H1 (cell line): ENCODE measurements at regions not wholly inside any gene's neighbourhood (a gene's known extent, or its start where the extent isn't known, plus 50 kb on each side); places are given as distances from the start of the nearest gene placed in this dataset.

Experiments used
- ASH2L ChIP-seq: fragments of 200-600, 300-600 bp; sonication (generic); IDR thresholded peaks from one replicate; pipeline ENCODE4 v1.7.1; 2017; ENCODE audit warnings: low read length
- BRCA1 ChIP-seq: IDR thresholded peaks from 2 replicates; pipeline ENCODE4 v1.6.1; 2012; ENCODE audit warnings: low read depth, low read length, improper control_type of control experiment
- EP300 ChIP-seq, 2 experiments: IDR thresholded peaks; 1 replicate in 1 of 2; 2 replicates in 1 of 2; pipeline ENCODE4 v1.6.1; 2011 to 2012; ENCODE audit warnings: low read depth in 2 of 2, low read length in 2 of 2, mild to moderate bottlenecking in 2 of 2, borderline replicate concordance in 1 of 2, inconsistent platforms in 1 of 2, moderate library complexity in 1 of 2
- PHF8 ChIP-seq: fragments of 200-600 bp; sonication (generic); conservative IDR thresholded peaks from 2 replicates; pipeline ENCODE4 v1.7.1; 2012; ENCODE audit warnings: low read depth, mild to moderate bottlenecking, inconsistent platforms, low read length, moderate library complexity
- RBBP5 ChIP-seq: IDR thresholded peaks from 2 replicates; pipeline ENCODE4 v1.7.1; 2012; ENCODE audit warnings: low read depth, mild to moderate bottlenecking, inconsistent platforms, low read length, moderate library complexity, borderline replicate concordance
- TEAD4 ChIP-seq: IDR thresholded peaks from 2 replicates; pipeline ENCODE4 v1.6.1; 2012; ENCODE audit warnings: low read depth, low read length, inconsistent platforms, mixed read lengths
- ZNF274 ChIP-seq: IDR thresholded peaks from 2 replicates; pipeline ENCODE4 v1.7.0; 2012; ENCODE audit warnings: low read length, borderline replicate concordance; ENCODE audit errors: extremely low read depth
- TF ChIP-seq, protein P1 (sequence below): fragments of 300-600 bp; sonication (generic); IDR thresholded peaks from 2 replicates; pipeline ENCODE4 v1.7.1; 2012; ENCODE audit warnings: low read length, moderate library complexity, mild to moderate bottlenecking, inconsistent platforms; ENCODE audit not compliant: insufficient replicate concordance
- TF ChIP-seq, protein P2 (sequence below), 3 experiments: IDR thresholded peaks; 1 replicate in 2 of 3; 2 replicates in 1 of 3; pipeline versions ENCODE4 v1.5.1 to v1.6.1; 2011; ENCODE audit warnings: low read length in 3 of 3, mild to moderate bottlenecking in 3 of 3, inconsistent platforms in 2 of 3, low read depth in 1 of 3, moderate library complexity in 1 of 3; ENCODE audit not compliant: insufficient read depth in 1 of 3; ENCODE audit errors: control extremely low read depth in 1 of 3

DNA sequence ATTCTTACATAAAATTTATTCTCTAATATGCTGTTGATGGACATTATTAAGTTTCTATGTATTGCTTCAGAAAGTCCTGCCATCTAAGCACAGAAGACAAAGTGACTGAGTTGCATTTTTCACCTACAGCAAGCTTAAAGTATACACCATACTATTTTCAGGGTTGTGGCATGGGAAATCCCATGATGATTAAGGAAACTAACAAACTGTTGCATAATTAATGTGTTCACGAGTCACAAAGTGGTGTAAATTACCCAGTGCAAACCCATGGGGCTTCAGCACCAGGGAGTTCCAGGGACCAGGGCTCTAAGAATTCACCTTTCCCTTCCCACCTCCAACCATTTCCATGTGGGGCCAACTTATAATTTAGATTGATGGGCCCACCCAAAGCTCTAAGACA, 81.9 kb upstream of the NR5A2 start (continued):
- TF ChIP-seq, protein P1, sequence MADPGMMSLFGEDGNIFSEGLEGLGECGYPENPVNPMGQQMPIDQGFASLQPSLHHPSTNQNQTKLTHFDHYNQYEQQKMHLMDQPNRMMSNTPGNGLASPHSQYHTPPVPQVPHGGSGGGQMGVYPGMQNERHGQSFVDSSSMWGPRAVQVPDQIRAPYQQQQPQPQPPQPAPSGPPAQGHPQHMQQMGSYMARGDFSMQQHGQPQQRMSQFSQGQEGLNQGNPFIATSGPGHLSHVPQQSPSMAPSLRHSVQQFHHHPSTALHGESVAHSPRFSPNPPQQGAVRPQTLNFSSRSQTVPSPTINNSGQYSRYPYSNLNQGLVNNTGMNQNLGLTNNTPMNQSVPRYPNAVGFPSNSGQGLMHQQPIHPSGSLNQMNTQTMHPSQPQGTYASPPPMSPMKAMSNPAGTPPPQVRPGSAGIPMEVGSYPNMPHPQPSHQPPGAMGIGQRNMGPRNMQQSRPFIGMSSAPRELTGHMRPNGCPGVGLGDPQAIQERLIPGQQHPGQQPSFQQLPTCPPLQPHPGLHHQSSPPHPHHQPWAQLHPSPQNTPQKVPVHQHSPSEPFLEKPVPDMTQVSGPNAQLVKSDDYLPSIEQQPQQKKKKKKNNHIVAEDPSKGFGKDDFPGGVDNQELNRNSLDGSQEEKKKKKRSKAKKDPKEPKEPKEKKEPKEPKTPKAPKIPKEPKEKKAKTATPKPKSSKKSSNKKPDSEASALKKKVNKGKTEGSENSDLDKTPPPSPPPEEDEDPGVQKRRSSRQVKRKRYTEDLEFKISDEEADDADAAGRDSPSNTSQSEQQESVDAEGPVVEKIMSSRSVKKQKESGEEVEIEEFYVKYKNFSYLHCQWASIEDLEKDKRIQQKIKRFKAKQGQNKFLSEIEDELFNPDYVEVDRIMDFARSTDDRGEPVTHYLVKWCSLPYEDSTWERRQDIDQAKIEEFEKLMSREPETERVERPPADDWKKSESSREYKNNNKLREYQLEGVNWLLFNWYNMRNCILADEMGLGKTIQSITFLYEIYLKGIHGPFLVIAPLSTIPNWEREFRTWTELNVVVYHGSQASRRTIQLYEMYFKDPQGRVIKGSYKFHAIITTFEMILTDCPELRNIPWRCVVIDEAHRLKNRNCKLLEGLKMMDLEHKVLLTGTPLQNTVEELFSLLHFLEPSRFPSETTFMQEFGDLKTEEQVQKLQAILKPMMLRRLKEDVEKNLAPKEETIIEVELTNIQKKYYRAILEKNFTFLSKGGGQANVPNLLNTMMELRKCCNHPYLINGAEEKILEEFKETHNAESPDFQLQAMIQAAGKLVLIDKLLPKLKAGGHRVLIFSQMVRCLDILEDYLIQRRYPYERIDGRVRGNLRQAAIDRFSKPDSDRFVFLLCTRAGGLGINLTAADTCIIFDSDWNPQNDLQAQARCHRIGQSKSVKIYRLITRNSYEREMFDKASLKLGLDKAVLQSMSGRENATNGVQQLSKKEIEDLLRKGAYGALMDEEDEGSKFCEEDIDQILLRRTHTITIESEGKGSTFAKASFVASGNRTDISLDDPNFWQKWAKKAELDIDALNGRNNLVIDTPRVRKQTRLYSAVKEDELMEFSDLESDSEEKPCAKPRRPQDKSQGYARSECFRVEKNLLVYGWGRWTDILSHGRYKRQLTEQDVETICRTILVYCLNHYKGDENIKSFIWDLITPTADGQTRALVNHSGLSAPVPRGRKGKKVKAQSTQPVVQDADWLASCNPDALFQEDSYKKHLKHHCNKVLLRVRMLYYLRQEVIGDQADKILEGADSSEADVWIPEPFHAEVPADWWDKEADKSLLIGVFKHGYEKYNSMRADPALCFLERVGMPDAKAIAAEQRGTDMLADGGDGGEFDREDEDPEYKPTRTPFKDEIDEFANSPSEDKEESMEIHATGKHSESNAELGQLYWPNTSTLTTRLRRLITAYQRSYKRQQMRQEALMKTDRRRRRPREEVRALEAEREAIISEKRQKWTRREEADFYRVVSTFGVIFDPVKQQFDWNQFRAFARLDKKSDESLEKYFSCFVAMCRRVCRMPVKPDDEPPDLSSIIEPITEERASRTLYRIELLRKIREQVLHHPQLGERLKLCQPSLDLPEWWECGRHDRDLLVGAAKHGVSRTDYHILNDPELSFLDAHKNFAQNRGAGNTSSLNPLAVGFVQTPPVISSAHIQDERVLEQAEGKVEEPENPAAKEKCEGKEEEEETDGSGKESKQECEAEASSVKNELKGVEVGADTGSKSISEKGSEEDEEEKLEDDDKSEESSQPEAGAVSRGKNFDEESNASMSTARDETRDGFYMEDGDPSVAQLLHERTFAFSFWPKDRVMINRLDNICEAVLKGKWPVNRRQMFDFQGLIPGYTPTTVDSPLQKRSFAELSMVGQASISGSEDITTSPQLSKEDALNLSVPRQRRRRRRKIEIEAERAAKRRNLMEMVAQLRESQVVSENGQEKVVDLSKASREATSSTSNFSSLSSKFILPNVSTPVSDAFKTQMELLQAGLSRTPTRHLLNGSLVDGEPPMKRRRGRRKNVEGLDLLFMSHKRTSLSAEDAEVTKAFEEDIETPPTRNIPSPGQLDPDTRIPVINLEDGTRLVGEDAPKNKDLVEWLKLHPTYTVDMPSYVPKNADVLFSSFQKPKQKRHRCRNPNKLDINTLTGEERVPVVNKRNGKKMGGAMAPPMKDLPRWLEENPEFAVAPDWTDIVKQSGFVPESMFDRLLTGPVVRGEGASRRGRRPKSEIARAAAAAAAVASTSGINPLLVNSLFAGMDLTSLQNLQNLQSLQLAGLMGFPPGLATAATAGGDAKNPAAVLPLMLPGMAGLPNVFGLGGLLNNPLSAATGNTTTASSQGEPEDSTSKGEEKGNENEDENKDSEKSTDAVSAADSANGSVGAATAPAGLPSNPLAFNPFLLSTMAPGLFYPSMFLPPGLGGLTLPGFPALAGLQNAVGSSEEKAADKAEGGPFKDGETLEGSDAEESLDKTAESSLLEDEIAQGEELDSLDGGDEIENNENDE, result no peak
- TF ChIP-seq ASH2L (no peak), PHF8 (no peak), RBBP5 (no peak), ZNF274 (no peak), EP300 (IDR thresholded peaks at IDR 0.05; ENCODE audit: borderline replicate concordance in 1 of 2, low read depth in 2 of 2, low read length in 2 of 2) (no peak), TEAD4 (no peak), BRCA1 (no peak)
- TF ChIP-seq, protein P2, sequence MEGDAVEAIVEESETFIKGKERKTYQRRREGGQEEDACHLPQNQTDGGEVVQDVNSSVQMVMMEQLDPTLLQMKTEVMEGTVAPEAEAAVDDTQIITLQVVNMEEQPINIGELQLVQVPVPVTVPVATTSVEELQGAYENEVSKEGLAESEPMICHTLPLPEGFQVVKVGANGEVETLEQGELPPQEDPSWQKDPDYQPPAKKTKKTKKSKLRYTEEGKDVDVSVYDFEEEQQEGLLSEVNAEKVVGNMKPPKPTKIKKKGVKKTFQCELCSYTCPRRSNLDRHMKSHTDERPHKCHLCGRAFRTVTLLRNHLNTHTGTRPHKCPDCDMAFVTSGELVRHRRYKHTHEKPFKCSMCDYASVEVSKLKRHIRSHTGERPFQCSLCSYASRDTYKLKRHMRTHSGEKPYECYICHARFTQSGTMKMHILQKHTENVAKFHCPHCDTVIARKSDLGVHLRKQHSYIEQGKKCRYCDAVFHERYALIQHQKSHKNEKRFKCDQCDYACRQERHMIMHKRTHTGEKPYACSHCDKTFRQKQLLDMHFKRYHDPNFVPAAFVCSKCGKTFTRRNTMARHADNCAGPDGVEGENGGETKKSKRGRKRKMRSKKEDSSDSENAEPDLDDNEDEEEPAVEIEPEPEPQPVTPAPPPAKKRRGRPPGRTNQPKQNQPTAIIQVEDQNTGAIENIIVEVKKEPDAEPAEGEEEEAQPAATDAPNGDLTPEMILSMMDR (IDR thresholded peaks at IDR 0.05; ENCODE audit: control extremely low read depth in 1 of 3, insufficient read depth in 1 of 3, low read depth in 1 of 3, low read length in 3 of 3), result no peak
